Spleen (tissue), 7 donors: ENCODE measurements at regions not wholly inside any gene's neighbourhood (a gene's known extent, or its start where the extent isn't known, plus 50 kb on each side); places are given as distances from the start of the nearest gene placed in this dataset.

Experiments used
- CTCF ChIP-seq, 11 experiments: fragments of 200-600 bp in 7 of 11; fragments of 450-650 bp in 4 of 11; sonication (generic) in 4 of 11; IDR thresholded peaks in 8 of 11; conservative IDR thresholded peaks in 3 of 11; 1 replicate in 7 of 11; 2 replicates in 4 of 11; pipeline versions ENCODE4 v1.4.0 to v1.8.0; 2016 to 2021; ENCODE audit warnings: antibody characterized with exemption in 11 of 11, inconsistent platforms in 4 of 11, mild to moderate bottlenecking in 1 of 11
- POLR2A ChIP-seq, 3 donors: fragments of 450-650 bp; IDR thresholded peaks; one replicate each; pipeline ENCODE4 v1.5.1; 2017; ENCODE audit warnings: antibody characterized with exemption in 3 of 3, mild to moderate bottlenecking in 1 of 3
- donor health status: DM: no; HTN: no; CAD: no; lungs with moderate emphysema.
- donor health status: DM: no; HTN: no; CAD: no.
- donor health status: DM: no; HTN: no; CAD: no.

DNA sequence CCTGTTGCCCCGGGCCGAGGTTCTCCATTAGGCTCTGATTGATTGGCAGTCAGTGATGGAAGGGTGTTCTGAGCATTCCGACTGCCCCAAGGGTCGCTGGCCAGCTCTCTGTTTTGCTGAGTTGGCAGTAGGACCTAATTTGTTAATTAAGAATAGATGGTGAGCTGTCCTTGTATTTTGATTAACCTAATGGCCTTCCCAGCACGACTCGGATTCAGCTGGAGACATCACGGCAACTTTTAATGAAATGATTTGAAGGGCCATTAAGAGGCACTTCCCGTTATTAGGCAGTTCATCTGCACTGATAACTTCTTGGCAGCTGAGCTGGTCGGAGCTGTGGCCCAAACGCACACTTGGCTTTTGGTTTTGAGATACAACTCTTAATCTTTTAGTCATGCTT lies 74.2 kb downstream of the HAPSTR1 start:
- TF ChIP-seq CTCF (IDR thresholded peaks at IDR 0.05 in 8 of 11, conservative IDR thresholded peaks at IDR 0.05 in 3 of 11) (no peak), POLR2A (IDR thresholded peaks at IDR 0.05) (no peak)
